Peyer's patch (tissue), 4 donors: ENCODE measurements at regions not wholly inside any gene's neighbourhood (a gene's known extent, or its start where the extent isn't known, plus 50 kb on each side); places are given as distances from the start of the nearest gene placed in this dataset.

Experiments used
- POLR2A ChIP-seq, 2 donors: fragments of 450-650 bp; IDR thresholded peaks; one replicate each; pipeline ENCODE4 v1.5.1; 2017; ENCODE audit warnings: antibody characterized with exemption in 2 of 2, mild to moderate bottlenecking in 2 of 2, moderate library complexity in 2 of 2
- TF ChIP-seq, protein P1 (sequence below), 6 experiments: fragments of 450-650 bp in 4 of 6; fragments of 200-600 bp in 2 of 6; sonication (generic) in 1 of 6; IDR thresholded peaks; one replicate each; pipeline ENCODE4 v1.5.1; 2017 to 2019; ENCODE audit warnings: antibody characterized with exemption in 6 of 6, mild to moderate bottlenecking in 3 of 6, moderate library complexity in 1 of 6

DNA sequence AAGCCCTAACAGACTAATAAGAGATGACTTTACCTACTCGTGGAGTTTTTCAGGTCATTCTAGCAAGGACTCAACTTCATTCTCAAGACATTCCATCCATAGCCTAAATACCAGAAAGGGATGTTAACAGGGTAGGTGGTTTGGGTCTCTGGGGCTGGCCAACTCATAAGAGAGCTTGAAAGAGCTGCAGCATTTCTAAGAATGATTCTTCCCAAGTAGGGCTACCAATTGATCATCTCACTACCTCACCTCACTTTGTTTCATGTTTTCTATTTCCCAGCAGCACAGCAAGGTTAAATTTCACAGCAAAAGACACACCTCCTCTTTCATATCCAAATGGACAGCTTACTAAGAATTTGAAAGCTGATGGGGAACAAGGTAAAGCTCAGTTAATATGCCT, 614.8 kb upstream of the DIPK2B start:
- TF ChIP-seq, protein P1, sequence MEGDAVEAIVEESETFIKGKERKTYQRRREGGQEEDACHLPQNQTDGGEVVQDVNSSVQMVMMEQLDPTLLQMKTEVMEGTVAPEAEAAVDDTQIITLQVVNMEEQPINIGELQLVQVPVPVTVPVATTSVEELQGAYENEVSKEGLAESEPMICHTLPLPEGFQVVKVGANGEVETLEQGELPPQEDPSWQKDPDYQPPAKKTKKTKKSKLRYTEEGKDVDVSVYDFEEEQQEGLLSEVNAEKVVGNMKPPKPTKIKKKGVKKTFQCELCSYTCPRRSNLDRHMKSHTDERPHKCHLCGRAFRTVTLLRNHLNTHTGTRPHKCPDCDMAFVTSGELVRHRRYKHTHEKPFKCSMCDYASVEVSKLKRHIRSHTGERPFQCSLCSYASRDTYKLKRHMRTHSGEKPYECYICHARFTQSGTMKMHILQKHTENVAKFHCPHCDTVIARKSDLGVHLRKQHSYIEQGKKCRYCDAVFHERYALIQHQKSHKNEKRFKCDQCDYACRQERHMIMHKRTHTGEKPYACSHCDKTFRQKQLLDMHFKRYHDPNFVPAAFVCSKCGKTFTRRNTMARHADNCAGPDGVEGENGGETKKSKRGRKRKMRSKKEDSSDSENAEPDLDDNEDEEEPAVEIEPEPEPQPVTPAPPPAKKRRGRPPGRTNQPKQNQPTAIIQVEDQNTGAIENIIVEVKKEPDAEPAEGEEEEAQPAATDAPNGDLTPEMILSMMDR (IDR thresholded peaks at IDR 0.05), result no peak
- TF ChIP-seq POLR2A (IDR thresholded peaks at IDR 0.05), result no peak
